ENCODE measurements at regions not wholly inside any gene's neighbourhood (a gene's known extent, or its start where the extent isn't known, plus 50 kb on each side); places are given as distances from the start of the nearest gene placed in this dataset.

GRCh38 chr2:136404176-136404575 lies 286.2 kb upstream of the CXCR4 start:
- no peaks in the 10 kb centered on the region for H3K36me3 ChIP-seq (replicated peaks in 1 of 2; ENCODE audit: control insufficient read depth in 1 of 2, insufficient read depth in 2 of 2, low read length in 1 of 2)
- no peak overlapping the region for H3K9ac ChIP-seq
- H3K27me3 ChIP-seq (ENCODE audit: insufficient read depth), result no peaks in the 10 kb centered on the region
- no peaks in the 10 kb centered on the region for H3K79me2 ChIP-seq (ENCODE audit: insufficient read depth)
- no peak overlapping the region for H3K4me3 ChIP-seq (ENCODE audit: low read depth in 2 of 2, low read length in 1 of 2)
- no peaks in the 10 kb centered on the region for H3K9me2 ChIP-seq
- H3K4me1 ChIP-seq (ENCODE audit: control insufficient read depth in 1 of 2, insufficient read depth in 2 of 2, low read depth in 1 of 2, low read length in 1 of 2), result peaks cover 0 to 4% of the 10 kb centered on the region in 2 experiments; a peak in 1 of 4 replicates
- H4K20me1 ChIP-seq (ENCODE audit: insufficient read depth), result no peaks in the 10 kb centered on the region
- H3K27ac ChIP-seq (ENCODE audit: low read depth in 2 of 2, low read length in 1 of 2), result no peak overlapping the region
- no peak for TF ChIP-seq RCOR1 (IDR thresholded peaks at IDR 0.05; ENCODE audit: low read length)
- TF ChIP-seq TEAD4 (IDR thresholded peaks at IDR 0.05; ENCODE audit: borderline replicate concordance, insufficient read depth), result no peak
- no peak for TF ChIP-seq NFIC (IDR thresholded peaks at IDR 0.05; ENCODE audit: borderline replicate concordance)
- TF ChIP-seq FOXJ3 (CRISPR knock-in tag; IDR thresholded peaks at IDR 0.05), result no peak
- H2AFZ ChIP-seq (ENCODE audit: low read depth), result no peak overlapping the region
- CTCF ChIA-PET, result interaction anchor here (1.0 to 1.3 kb wide), 3 partner anchors 8 to 20 kb away, joined by 3 read pairs; no protein-coding TSS in a partner anchor
- POLR2A ChIA-PET, result no interaction called here
- H3K4me2 ChIP-seq, result no peak overlapping the region
- no peaks in the 10 kb centered on the region for H3F3A ChIP-seq (replicated peaks; ENCODE audit: insufficient read depth)
- H3K9me3 ChIP-seq, result no peaks in the 10 kb centered on the region
- no peak for DNase-seq

GRCh38 chr2:136402281-136402680 lies 284.3 kb upstream of the CXCR4 start:
- H4K20me1 ChIP-seq (ENCODE audit: insufficient read depth), result no peaks in the 10 kb centered on the region
- TF ChIP-seq TEAD4 (IDR thresholded peaks at IDR 0.05; ENCODE audit: borderline replicate concordance, insufficient read depth), result no peak
- no peak for TF ChIP-seq EZH2phosphoT487 (IDR thresholded peaks at IDR 0.05; ENCODE audit: borderline replicate concordance, low read depth)
- no peak for TF ChIP-seq ZBTB33 (IDR thresholded peaks at IDR 0.05; ENCODE audit: borderline replicate concordance, low read depth)
- TF ChIP-seq GABPA (IDR thresholded peaks at IDR 0.05; ENCODE audit: low read depth), result no peak
- no peak for TF ChIP-seq POLR2AphosphoS5 (IDR thresholded peaks at IDR 0.05; ENCODE audit: low read depth, low read length)
- TF ChIP-seq RCOR1 (IDR thresholded peaks at IDR 0.05; ENCODE audit: low read length), result no peak
- TF ChIP-seq TAF1 (IDR thresholded peaks at IDR 0.05; ENCODE audit: borderline replicate concordance, low read depth, low read length), result no peak
- TF ChIP-seq JUND (IDR thresholded peaks at IDR 0.05), result no peak
- TF ChIP-seq PBX3 (IDR thresholded peaks at IDR 0.05), result no peak
- TF ChIP-seq TCF12 (IDR thresholded peaks at IDR 0.05), result no peak
- TF ChIP-seq SMC3 (IDR thresholded peaks at IDR 0.05; ENCODE audit: low read depth, low read length), result no peak
- no peaks in the 10 kb centered on the region for H3K9me3 ChIP-seq
- H3K36me3 ChIP-seq (replicated peaks in 1 of 2; ENCODE audit: control insufficient read depth in 1 of 2, insufficient read depth in 2 of 2, low read length in 1 of 2), result no peaks in the 10 kb centered on the region
- no peaks in the 10 kb centered on the region for H3K9me2 ChIP-seq
- WGBS (ENCODE audit: low lambda C conversion rate), result 42% methylated on average over 6 of the region's 6 CpGs
- H3K27ac ChIP-seq (ENCODE audit: low read depth in 2 of 2, low read length in 1 of 2), result no peak overlapping the region
- CTCF ChIA-PET, result interaction anchor here (1.1 kb wide), 1 partner anchor 21 kb away, joined by 3 read pairs; no protein-coding TSS in a partner anchor
- no peaks in the 10 kb centered on the region for H3F3A ChIP-seq (replicated peaks; ENCODE audit: insufficient read depth)
- H3K9ac ChIP-seq, result no peak overlapping the region
- no peak overlapping the region for H3K4me3 ChIP-seq (ENCODE audit: low read depth in 2 of 2, low read length in 1 of 2)
- H3K4me2 ChIP-seq, result no peak overlapping the region
- H3K27me3 ChIP-seq (ENCODE audit: insufficient read depth), result no peaks in the 10 kb centered on the region
- H3K79me2 ChIP-seq (ENCODE audit: insufficient read depth), result no peaks in the 10 kb centered on the region
- no peak for DNase-seq
- no peaks in the 10 kb centered on the region; a peak in 1 of 4 replicates for H3K4me1 ChIP-seq (ENCODE audit: control insufficient read depth in 1 of 2, insufficient read depth in 2 of 2, low read depth in 1 of 2, low read length in 1 of 2)
- POLR2A ChIA-PET, result no interaction called here
- H2AFZ ChIP-seq (ENCODE audit: low read depth), result no peak overlapping the region
